Activated CD8-positive, alpha-beta memory T cell treated with anti-CD3 and anti-CD28 coated beads, Interleukin-2, amount 10 ng/mL, durations not matched to agents 7 days and 5 days (primary cell): ENCODE measurements at regions not wholly inside any gene's neighbourhood (a gene's known extent, or its start where the extent isn't known, plus 50 kb on each side); places are given as distances from the start of the nearest gene placed in this dataset.

Experiments used
- ATAC-seq: fragments of 150-1000 bp; cut with Tn5 transposase; one replicate; pipeline ENCODE4 v1.10.0; 2021; ENCODE audit warnings: moderate library complexity
- CTCF ChIA-PET: fragments of 350-600 bp; sonication (Branson Sonifier 250); formaldehyde crosslinking; loops from one replicate; lab custom pipeline; 2021; ENCODE audit warnings: antibody characterized with exemption; lab: Charles Lee
- DNase-seq: peaks from one replicate; pipeline ENCODE4 v3.0.0-alpha.2; 2020
- H3K27ac Mint-ChIP-seq: one replicate; pipeline ENCODE4 v1.8.0; 2021; ENCODE audit warnings: mild to moderate bottlenecking, mixed read lengths
- H3K27me3 Mint-ChIP-seq: one replicate; pipeline ENCODE4 v1.8.0; 2021; ENCODE audit warnings: mixed read lengths
- H3K36me3 Mint-ChIP-seq: one replicate; pipeline ENCODE4 v1.8.0; 2021; ENCODE audit warnings: mild to moderate bottlenecking, mixed read lengths
- H3K4me1 Mint-ChIP-seq: one replicate; pipeline ENCODE4 v1.8.0; 2021; ENCODE audit warnings: mixed read lengths
- H3K4me3 Mint-ChIP-seq: one replicate; pipeline ENCODE4 v1.8.0; 2021; ENCODE audit warnings: mild to moderate bottlenecking, moderate library complexity, mixed read lengths
- H3K9me3 Mint-ChIP-seq: one replicate; pipeline ENCODE4 v1.8.0; 2022; ENCODE audit warnings: low read depth, mixed read lengths

DNA sequence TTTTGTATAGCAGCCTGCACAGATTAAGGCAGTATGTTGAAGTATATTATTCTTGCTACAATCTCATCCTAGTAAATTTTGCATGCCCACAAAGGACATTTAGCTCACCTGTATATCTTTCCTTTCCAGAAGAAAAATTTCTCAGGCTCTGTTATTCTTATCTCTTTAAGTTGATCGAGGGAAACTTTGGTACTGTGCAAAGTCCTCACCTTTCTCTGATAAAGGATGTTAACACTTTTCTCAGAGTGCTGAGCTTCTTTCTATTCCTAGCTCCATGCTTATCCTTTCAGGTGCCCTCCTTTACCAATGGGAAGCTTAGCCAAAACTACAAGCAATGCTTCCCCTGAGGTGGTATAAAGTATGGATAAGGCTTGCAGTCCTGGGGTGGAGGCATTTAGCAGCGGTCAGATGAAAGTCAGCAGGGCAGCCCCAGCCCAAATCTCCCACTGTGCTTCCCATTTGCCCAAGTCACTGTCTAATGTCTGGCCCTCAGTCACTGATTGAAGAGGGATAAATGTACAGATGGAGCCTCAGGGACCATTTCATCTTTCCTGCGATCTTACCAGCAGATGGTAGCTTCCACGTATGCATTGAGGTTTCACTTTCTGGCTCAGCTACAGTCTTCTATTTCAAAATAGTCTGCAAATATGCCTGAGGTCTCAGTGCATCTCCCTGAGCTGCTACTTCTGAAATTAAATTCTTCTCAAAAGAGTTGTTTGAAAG, 127.8 kb upstream of the P2RY1 start:
- H3K4me3 Mint-ChIP-seq = no peak overlapping the region
- no peaks in the 10 kb centered on the region for H3K36me3 Mint-ChIP-seq
- no peaks in the 10 kb centered on the region for H3K9me3 Mint-ChIP-seq
- ATAC-seq (no peak), DNase-seq (no peak)
- no peak overlapping the region for H3K27ac Mint-ChIP-seq
- CTCF ChIA-PET = no interaction called here
- peaks cover 9% of the 10 kb centered on the region for H3K27me3 Mint-ChIP-seq
- no peaks in the 10 kb centered on the region for H3K4me1 Mint-ChIP-seq

DNA sequence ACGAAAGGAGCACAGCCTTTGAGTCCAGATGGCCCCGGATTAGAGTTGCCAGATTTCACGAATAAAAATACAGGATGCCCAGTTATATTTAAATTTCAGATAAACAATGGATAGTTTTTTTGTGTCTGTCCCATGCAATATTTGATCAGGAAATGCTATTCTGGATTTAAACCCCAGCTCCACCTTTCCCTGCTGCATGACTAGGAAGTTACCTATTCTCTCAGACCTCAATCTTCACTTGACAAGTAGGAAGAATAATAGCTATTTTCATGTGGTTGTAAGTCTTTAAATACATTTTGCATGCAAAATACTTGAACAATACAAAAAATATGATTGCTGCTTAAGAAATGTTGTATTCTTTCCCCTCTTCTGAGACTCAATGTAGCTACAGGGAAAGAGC, 125.3 kb upstream of the P2RY1 start:
- H3K4me1 Mint-ChIP-seq = no peaks in the 10 kb centered on the region
- no peak for DNase-seq
- CTCF ChIA-PET = interaction anchor here (0.8 kb wide), 1 partner anchor 14 kb away, joined by 3 read pairs; no protein-coding TSS in a partner anchor
- H3K36me3 Mint-ChIP-seq = no peaks in the 10 kb centered on the region
- H3K27ac Mint-ChIP-seq = no peak overlapping the region
- no peak overlapping the region for H3K4me3 Mint-ChIP-seq
- peaks cover 9% of the 10 kb centered on the region for H3K27me3 Mint-ChIP-seq
- ATAC-seq = no peak
- H3K9me3 Mint-ChIP-seq = no peaks in the 10 kb centered on the region

DNA sequence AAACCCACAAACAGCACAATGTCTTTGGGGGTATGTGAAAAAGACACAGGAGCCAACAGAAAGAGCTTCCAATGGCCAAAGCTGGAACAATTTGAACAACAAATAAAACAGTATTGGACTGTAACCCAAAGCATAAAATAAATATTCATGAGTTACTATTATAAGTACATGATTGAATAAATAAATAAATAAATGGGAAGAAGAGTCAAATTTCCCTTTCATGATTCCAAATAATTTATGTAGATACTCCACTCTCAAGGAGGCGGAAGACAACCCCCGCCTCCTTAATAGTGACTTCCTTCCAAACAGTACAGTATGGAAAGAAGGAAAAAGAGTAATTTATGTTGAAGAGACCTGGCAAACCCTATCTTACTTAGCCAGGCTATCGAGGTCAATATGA, 124.4 kb upstream of the P2RY1 start:
- CTCF ChIA-PET = no interaction called here
- DNase-seq = no peak
- no peaks in the 10 kb centered on the region for H3K4me1 Mint-ChIP-seq
- no peaks in the 10 kb centered on the region for H3K9me3 Mint-ChIP-seq
- no peak overlapping the region for H3K27ac Mint-ChIP-seq
- H3K4me3 Mint-ChIP-seq = no peak overlapping the region
- H3K27me3 Mint-ChIP-seq = peaks cover 12% of the 10 kb centered on the region
- H3K36me3 Mint-ChIP-seq = no peaks in the 10 kb centered on the region
- ATAC-seq = no peak

DNA sequence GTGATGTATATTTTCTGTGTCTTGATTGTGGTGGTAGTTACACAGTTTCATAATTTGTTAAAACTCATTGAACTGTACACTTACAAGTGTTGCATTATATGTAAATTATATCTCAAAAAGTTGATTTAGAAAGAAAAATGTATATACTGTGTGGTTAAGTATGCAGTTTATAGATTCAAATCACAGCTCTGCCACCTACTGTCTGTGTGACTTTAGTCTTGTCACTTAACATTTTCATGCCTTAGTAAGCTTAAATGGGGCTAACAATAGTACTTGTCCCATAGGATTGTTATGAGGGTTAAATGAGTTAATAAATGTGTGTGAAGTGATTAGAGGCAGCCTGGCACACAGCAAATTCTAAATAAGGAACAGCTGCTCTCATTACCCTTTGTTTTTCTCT, 120.9 kb upstream of the P2RY1 start:
- CTCF ChIA-PET = no interaction called here
- Mint-ChIP-seq H3K4me3 (no peak overlapping the region), H3K27me3 (peaks cover 17% of the 10 kb centered on the region), H3K27ac (no peak overlapping the region), H3K9me3 (no peaks in the 10 kb centered on the region), H3K4me1 (no peaks in the 10 kb centered on the region), H3K36me3 (no peaks in the 10 kb centered on the region)
- ATAC-seq (no peak), DNase-seq (no peak)

DNA sequence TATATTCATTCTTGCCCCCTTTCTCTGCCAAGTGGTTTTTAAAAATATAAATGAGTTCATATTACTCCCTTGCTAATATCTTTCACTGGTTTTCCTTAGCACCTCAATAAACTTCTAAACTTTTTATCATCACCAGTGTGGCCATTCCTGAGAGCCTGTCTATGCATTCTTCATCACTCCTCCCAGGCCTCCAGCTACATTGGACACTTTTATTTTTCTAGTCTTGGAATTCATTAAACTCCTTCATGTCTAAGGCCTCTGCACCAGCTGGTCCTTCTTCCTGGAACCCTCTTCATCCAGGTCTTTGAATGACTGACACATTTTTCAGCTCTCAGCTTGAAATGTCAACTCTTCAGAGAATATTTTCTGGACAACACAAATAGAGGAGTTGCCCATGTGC, 120.4 kb upstream of the P2RY1 start:
- DNase-seq (no peak), ATAC-seq (no peak)
- no peaks in the 10 kb centered on the region for H3K4me1 Mint-ChIP-seq
- peaks cover 20% of the 10 kb centered on the region for H3K27me3 Mint-ChIP-seq
- no peak overlapping the region for H3K4me3 Mint-ChIP-seq
- H3K36me3 Mint-ChIP-seq = no peaks in the 10 kb centered on the region
- no peak overlapping the region for H3K27ac Mint-ChIP-seq
- CTCF ChIA-PET = no interaction called here
- H3K9me3 Mint-ChIP-seq = no peaks in the 10 kb centered on the region

DNA sequence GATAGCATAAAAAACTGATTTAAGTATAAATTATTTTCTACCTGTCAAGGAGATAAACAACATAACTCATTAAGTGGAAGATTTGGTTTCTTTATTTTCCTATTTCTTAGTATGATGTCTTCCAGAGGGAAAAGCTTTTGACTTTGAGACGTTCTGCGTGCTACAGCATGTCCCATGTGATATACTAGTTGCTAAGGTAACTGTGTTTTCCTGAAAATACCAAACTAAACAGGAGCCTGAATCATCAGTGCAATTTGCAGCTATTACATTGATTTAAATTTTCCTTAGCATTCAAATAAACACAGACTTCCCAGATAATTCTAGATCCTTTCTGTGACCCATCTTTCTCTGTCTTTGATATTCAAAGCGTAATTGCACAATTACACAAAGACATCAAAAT, 117.7 kb upstream of the P2RY1 start:
- Mint-ChIP-seq H3K4me1 (no peaks in the 10 kb centered on the region), H3K9me3 (no peaks in the 10 kb centered on the region), H3K27me3 (peaks cover 11% of the 10 kb centered on the region), H3K27ac (no peak overlapping the region), H3K36me3 (no peaks in the 10 kb centered on the region), H3K4me3 (no peak overlapping the region)
- CTCF ChIA-PET = no interaction called here
- ATAC-seq (no peak), DNase-seq (no peak)

DNA sequence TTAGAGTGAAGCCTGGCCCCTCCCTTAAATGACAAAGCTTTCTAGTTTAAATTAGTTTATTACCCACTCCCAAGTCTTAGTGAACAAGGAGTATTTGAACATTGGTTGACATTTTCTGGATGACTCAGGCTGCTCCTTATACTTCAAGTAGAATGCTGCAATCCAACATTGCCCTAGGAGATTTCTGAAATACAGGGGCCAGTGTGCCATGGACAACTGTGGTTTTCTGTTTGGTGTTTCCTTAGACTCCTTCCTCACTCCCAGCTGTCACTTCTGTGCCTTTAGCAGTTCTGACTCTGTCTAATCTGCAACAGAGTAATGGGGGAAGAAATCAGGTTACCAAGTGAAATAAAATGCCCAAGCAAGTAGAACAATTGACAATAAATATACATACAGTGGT, 116.1 kb upstream of the P2RY1 start:
- CTCF ChIA-PET = interaction anchor here (0.5 kb wide), 1 partner anchor 53 kb away, joined by 3 read pairs; no protein-coding TSS in a partner anchor

DNA sequence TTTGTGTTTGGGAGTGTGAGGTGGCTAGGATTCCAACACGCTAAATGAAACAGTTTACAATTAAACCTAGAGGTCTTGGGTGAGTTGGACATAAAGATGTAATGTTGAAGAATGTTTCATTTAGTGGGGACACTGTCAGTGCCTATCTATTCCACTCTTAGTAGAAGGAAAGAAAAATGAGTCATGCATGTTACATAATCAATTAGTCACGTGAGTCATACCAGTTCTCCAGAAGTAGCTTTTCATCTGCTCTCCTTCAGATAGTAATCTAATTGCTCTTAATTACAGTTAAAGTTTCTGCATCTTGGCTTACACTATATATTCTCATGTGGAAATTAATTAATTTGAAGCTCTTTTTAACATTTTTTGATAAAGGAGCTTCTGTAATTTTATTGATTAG, 115.7 kb upstream of the P2RY1 start:
- H3K36me3 Mint-ChIP-seq = no peaks in the 10 kb centered on the region
- no peak for ATAC-seq
- CTCF ChIA-PET = interaction anchor here (0.5 kb wide), 1 partner anchor 53 kb away, joined by 3 read pairs; no protein-coding TSS in a partner anchor
- H3K27ac Mint-ChIP-seq = no peak overlapping the region
- H3K27me3 Mint-ChIP-seq = peaks cover 21% of the 10 kb centered on the region
- H3K4me1 Mint-ChIP-seq = no peaks in the 10 kb centered on the region
- H3K4me3 Mint-ChIP-seq = no peak overlapping the region
- DNase-seq = no peak
- no peaks in the 10 kb centered on the region for H3K9me3 Mint-ChIP-seq

More for the DNA sequence above, 116.1 kb upstream of the P2RY1 start:
- Mint-ChIP-seq H3K27me3 (peaks cover 16% of the 10 kb centered on the region), H3K4me1 (no peaks in the 10 kb centered on the region), H3K4me3 (no peak overlapping the region), H3K9me3 (no peaks in the 10 kb centered on the region), H3K27ac (no peak overlapping the region), H3K36me3 (no peaks in the 10 kb centered on the region)
- no peak for DNase-seq
- ATAC-seq = no peak

DNA sequence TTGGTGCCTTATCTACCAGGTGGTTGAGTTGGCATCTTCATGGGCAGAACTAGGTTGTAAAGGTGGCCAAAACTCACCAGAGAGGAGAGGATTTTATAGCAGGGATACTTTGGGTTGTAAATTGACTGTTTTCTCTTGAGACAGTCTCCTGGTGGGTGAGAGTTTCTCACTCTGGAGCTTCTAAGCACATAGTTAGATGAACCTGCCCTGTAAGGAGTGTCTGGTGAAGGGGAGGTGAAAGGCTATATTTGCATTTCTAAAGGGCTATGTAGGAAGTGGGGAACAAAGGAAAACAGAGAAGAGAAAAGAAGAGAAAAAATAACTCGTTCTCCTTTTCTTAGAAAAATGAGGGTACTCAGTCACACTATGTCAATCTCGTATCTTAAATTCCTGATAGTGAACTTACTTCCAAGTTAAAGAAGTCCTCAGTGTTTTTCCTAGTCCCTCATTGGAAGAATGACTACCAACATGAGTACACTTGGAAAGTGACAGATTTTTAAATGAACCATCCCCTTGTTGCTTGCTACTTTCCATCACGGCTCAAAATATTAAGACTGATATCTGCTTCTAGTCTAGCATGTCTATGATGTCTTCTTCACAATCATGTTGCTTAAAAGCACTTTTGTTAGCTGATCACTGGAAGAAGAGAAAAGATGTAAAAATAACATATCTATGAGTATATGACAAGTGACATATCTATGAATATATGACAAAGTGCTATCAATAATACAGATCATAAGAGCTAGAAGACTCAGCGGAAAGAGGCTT, 113.8 kb upstream of the P2RY1 start:
- H3K4me1 Mint-ChIP-seq = no peaks in the 10 kb centered on the region
- no peak overlapping the region for H3K4me3 Mint-ChIP-seq
- DNase-seq (no peak), ATAC-seq (no peak)
- CTCF ChIA-PET = no interaction called here
- H3K9me3 Mint-ChIP-seq = no peaks in the 10 kb centered on the region
- no peaks in the 10 kb centered on the region for H3K36me3 Mint-ChIP-seq
- H3K27me3 Mint-ChIP-seq = peaks cover 18% of the 10 kb centered on the region
- H3K27ac Mint-ChIP-seq = no peak overlapping the region

DNA sequence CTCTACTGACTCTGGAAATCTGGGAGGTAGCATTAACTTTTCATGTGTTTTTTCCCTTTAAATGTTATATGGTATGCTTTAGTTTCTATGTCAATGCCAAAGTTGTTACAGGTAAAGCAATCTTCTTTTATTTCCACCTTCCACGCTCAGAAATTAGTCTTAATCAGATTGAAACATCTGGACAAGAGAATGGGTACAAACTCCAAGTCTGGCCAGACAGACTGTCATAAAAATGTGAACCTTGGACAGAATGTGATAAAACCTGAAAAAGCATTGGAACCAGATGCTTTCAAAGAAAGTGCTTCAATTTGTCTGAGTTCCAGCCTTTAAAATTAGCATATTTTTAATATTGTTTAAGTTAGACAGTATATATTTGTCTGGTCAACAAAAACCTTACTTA, 110.7 kb upstream of the P2RY1 start:
- H3K27ac Mint-ChIP-seq = no peak overlapping the region
- DNase-seq (no peak), ATAC-seq (no peak)
- H3K27me3 Mint-ChIP-seq = peaks cover 15% of the 10 kb centered on the region
- H3K4me1 Mint-ChIP-seq = no peaks in the 10 kb centered on the region
- no peaks in the 10 kb centered on the region for H3K36me3 Mint-ChIP-seq
- H3K9me3 Mint-ChIP-seq = no peaks in the 10 kb centered on the region
- CTCF ChIA-PET = no interaction called here
- H3K4me3 Mint-ChIP-seq = no peak overlapping the region

DNA sequence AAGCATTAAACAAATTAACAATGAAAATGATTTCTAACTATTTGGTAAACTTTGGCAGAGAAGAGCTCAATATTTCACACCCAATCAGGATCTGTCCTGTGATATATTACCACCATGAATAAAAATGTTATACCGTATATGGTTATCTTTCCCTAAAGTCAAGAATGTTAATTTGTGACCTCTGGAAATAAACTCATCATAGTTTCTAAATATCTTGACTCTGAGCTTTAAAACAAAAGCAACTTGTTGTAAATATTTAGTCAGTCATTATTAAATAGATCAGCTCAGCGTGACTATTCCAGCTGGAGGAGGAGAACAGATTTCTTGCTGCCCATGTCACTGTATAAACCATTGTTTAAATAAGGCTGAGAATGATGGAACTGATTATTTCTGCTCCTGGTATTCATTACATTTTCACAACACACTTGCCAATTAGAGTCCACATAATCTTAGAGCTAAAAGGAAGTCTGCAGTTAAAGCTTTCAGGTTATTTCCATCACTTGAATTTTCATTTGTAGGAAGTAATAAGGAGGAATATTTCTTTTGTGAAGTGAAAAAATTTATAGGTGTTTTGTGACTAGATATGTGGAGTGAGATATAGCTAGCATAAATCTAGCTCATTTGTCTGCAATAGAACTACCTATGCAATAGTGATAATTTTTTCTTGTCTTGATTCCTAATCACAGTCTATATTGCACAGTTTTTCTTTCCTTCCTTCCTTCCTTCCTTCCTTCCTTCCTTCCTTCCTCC, 106.5 kb upstream of the P2RY1 start:
- no peak for DNase-seq
- H3K27ac Mint-ChIP-seq = no peak overlapping the region
- ATAC-seq = no peak
- peaks cover 22% of the 10 kb centered on the region for H3K27me3 Mint-ChIP-seq
- H3K4me1 Mint-ChIP-seq = no peaks in the 10 kb centered on the region
- H3K36me3 Mint-ChIP-seq = no peaks in the 10 kb centered on the region
- CTCF ChIA-PET = no interaction called here
- H3K4me3 Mint-ChIP-seq = no peak overlapping the region
- H3K9me3 Mint-ChIP-seq = no peaks in the 10 kb centered on the region

DNA sequence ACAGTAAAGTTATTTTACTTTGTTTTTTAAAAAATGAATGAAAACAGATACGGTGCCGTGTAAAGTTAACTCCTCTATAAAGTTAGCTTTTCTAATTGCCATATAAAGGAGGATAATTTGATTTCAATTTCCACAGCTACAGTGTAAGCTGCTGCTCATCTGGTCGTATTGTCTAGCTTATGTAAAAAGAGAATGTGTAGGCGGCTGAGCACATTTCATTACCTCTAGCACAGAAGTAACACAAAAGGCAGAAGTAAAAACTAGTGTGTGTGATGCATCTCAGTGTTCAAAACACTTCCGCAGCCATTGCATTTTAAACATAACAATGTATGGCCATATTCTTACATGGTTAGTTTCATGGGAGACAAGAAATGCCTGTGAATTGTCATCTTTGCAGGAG, 105.0 kb upstream of the P2RY1 start:
- no peak for ATAC-seq
- no peaks in the 10 kb centered on the region for H3K9me3 Mint-ChIP-seq
- H3K27me3 Mint-ChIP-seq = peaks cover 24% of the 10 kb centered on the region
- no peaks in the 10 kb centered on the region for H3K4me1 Mint-ChIP-seq
- no peaks in the 10 kb centered on the region for H3K36me3 Mint-ChIP-seq
- CTCF ChIA-PET = no interaction called here
- H3K4me3 Mint-ChIP-seq = no peak overlapping the region
- DNase-seq = no peak
- H3K27ac Mint-ChIP-seq = no peak overlapping the region

DNA sequence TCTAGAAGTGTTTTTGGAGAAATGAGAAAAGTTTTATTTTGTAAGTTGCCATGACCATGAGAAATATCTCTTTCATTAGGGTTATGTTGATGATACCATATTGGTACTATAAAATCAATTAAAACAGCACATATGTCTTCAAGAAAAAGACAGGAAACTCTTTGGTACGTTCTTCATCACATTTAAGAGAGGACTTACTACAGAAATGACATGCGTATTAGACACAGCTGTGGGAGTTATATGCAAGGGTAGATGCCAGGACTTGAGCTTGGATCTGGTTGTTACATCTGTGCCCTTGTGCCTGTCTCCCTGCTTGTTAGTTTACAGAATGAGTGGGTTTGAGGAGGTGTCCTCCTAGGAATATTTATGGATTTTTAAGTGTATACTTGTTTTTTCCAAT, 103.4 kb upstream of the P2RY1 start:
- ATAC-seq (no peak), DNase-seq (no peak)
- CTCF ChIA-PET = no interaction called here
- no peaks in the 10 kb centered on the region for H3K4me1 Mint-ChIP-seq
- H3K36me3 Mint-ChIP-seq = no peaks in the 10 kb centered on the region
- H3K4me3 Mint-ChIP-seq = no peak overlapping the region
- no peaks in the 10 kb centered on the region for H3K9me3 Mint-ChIP-seq
- no peak overlapping the region for H3K27ac Mint-ChIP-seq
- peaks cover 33% of the 10 kb centered on the region for H3K27me3 Mint-ChIP-seq
